Hematopoietic multipotent progenitor cell (in vitro differentiated cells): ENCODE measurements at regions not wholly inside any gene's neighbourhood (a gene's known extent, or its start where the extent isn't known, plus 50 kb on each side); places are given as distances from the start of the nearest gene placed in this dataset.

Experiments used
- DNase-seq, 3 donors: peaks; one replicate each; pipeline ENCODE4 v3.0.0-alpha.2; 2011 to 2015; ENCODE audit warnings: low read depth in 2 of 3, low spot score in 2 of 3

DNA sequence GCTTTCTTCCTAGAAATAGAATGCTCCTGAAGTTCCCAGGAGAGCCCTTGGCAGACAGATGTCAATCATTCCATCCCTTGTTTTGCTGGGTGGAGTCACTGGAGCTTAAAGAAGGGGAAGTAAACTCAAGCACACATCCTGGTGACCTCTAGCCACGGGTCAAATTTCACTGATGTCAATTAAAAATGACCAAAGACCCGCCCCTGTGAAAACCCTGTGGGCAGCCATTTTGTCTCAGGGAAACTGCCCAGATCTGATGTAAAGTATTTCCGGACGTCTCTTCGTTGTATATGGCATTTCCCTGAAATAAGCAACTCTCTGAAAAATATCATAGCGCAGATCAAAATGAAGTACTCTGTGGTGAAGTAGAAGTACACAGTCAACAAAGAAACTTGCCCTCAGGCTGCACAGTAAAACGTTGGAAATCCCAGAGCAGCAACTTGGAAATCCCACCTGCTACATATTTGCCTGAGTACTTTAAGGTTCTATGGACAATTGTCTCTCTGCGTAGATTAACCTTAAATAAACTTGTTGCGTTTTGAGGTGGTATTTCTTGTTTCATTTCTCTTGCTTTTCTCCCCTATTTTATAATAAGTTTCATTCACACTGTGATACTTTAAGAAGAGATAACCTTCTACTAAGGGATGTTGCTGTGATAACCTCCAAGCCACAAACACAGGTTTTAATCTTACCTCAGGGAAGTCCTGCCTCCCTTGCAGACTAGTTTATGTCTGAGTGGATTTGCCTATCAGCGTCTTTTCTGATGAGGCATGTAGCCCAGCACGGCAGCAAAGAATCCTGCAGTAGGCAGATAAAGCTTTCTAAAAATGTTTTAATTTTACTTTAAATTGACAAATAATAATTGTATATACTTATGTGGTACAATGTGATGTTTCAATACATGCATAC is 60.9 kb upstream of the PIP5K1B start:
- DNase-seq, result no peak

- no peak for DNase-seq
These were observed 60.2 kb upstream of the PIP5K1B start for GRCh38 chr9:68644831-68645230.

- no peak for DNase-seq
These were observed 56.9 kb upstream of the PIP5K1B start for GRCh38 chr9:68648164-68648563.

DNA sequence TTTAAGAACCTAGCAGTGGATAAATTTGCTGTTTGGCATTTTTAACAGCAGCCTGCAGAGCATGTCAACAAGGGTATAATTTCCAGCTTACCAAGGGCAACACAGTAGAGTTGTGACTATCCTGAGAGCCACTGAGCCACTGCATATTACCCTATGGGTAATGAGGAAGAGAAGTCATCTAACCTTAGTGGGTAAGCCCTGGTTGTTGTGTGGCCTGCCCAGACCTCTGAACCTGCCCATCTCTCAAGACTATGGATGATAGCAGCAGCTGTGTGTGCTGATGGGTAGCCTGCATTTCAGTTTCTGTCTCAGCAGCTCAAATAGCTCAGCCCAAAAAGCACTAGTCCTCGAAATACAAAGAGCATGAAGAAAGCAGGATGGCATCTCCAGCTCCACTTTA is 56.1 kb upstream of the PIP5K1B start:
- DNase-seq, result no peak

GRCh38 chr9:68651280-68651893 is 53.7 kb upstream of the PIP5K1B start:
- no peak for DNase-seq

- no peak for DNase-seq
These were observed 51.9 kb upstream of the PIP5K1B start for GRCh38 chr9:68653141-68653595.

DNA sequence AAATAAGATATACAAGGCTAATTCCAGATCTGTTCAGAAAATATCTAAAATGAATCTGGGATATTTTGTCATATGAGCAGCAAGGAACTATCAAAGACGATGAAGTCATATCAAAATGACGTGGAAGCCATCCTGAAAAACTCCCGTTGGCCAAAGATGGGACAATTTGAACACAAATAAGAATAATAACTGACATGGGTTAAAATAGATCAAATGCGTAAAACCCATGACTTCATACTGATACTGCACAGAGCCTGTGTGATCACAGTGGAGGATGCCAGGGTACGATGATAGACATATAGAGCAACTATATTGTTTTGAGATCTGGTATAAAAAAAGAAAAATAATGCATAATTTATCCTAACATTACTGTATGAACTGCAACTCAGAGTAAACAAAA is 51.0 kb upstream of the PIP5K1B start:
- DNase-seq, result no peak
